HT1080 (cell line): ENCODE measurements at regions not wholly inside any gene's neighbourhood (a gene's known extent, or its start where the extent isn't known, plus 50 kb on each side); places are given as distances from the start of the nearest gene placed in this dataset.
"Not testable (repeated sequence)": the region's sequence is repeated elsewhere in the genome, so short reads cannot be mapped to it uniquely, and the experiment has no call there.

Experiments
- DNase-seq: peaks from one replicate; pipeline ENCODE4 v3.0.0-alpha.2; 2015; ENCODE audit warnings: low read depth

DNA sequence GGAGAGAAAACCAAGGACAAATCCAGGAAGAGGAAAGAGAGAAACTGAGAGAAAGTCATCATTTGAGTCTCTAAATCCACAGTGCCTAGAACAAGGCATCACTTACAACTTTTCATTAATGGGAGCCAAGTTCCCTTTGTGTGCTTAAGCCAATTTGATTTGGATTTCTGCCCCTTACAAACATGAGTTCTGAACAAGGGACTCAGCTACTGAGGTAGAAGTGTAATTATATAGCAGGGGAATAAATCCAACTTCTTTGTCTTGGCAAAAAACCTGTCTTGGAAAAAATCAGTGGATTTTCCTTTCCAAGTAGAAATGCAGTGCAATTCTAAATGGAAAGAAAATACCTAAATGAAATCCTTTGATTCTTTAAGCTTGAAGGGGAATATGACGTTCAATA is 307.2 kb upstream of the CNTN3 start:
- no peak for DNase-seq

DNA sequence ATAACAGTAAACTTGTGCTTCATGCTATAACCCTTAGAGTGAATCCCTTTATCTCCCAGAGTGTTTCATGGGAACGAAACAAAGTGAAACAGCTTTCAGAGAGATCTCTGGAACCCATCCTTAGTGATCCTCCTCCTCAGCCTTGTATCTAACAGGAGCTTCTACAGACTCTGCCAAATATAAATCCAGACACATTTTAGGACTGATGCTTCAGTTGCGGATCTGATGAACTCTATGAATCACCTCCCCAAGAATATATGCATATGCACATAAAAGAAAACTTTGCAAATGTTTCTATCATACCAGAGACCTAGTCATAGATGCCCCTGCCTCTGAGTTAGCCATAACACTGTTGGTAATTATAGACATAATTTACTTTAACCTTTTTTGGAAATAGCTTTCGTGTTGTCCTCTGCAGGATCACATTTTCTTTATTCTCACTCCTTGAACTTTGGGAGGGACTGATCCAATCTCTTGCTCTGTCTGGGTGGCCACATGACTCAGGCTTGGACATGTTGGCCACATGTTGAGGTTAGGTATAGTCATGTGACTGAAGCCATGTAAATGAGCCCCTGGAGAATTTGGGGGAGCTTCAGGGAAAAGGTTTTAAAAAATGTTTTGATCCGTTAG is 306.4 kb upstream of the CNTN3 start:
- no peak for DNase-seq

DNA sequence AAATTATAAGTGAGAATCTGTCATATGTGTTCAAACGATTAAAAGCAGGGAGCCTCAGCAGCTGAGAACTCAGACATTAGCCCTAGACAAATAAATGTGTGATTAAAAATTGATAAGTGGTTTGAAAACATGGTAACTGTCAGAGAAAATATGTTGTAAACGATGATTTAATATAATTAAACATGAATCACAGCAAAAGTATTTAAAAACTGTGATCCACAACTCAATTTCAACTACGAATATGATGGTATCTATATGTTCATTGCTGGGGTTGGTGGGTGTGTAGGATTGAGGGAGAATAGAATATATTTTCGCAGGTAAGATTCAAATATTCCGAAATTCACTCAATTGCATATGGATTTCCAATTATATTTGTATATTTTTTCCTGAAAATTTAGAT is 302.2 kb upstream of the CNTN3 start:
- no peak for DNase-seq

DNA sequence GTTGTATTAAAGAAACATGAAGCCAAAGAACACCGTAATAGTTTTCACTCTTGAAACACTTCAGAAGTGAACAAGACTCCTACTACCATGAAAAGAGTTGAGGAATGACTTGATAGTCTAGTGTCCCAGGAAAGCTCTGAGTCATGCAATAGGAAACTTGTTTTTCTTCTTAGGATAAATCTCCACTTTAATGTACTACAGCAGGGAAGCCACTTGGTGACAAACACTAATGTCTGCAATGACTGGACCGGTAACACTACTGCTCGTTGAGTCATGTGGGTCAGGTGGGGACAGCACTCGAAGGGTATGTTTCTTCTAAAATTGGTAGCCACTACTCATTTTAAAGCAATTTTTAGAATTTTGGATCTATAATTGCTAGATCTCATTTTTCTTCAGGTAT is 291.7 kb upstream of the CNTN3 start:
- peak; percentile 13 for DNase-seq

DNA sequence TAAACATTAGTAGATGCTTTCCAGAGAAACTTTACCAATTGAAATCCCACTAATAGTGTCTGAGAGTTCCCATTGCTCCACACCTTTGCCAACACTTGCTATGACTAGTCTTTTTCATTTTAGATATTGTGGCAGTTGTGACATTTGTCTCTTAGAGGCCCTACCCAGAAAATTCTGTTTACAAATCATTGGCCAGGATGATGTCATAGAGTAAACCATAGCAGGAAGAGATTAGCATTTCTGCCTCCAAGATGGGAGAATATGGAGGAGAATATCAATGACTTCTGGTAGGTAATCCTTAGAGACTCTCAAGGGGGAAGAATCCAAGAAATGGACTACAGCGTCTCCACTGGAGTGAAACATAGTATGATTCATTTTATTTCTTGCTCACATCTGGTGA is 291.0 kb upstream of the CNTN3 start:
- DNase-seq = no peak

DNA sequence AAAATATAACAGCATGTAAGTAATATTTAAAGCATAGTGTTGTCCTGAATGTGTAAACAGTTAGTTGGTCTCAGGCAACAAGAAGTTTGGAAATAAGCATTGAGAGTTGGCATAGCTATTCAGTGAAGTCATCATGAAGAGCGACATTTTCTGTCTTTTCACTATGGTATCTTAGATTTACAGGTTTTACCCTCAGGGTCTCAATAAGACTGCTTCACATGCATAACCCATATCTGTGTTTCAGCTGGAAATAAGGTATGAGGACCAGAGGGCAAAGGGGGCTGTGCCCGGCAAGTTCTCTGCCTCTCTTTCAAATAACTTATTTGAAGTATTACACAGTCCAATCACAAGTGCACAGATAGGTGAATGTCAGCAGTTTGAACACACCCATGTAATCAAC is 290.2 kb upstream of the CNTN3 start:
- DNase-seq = no peak

DNA sequence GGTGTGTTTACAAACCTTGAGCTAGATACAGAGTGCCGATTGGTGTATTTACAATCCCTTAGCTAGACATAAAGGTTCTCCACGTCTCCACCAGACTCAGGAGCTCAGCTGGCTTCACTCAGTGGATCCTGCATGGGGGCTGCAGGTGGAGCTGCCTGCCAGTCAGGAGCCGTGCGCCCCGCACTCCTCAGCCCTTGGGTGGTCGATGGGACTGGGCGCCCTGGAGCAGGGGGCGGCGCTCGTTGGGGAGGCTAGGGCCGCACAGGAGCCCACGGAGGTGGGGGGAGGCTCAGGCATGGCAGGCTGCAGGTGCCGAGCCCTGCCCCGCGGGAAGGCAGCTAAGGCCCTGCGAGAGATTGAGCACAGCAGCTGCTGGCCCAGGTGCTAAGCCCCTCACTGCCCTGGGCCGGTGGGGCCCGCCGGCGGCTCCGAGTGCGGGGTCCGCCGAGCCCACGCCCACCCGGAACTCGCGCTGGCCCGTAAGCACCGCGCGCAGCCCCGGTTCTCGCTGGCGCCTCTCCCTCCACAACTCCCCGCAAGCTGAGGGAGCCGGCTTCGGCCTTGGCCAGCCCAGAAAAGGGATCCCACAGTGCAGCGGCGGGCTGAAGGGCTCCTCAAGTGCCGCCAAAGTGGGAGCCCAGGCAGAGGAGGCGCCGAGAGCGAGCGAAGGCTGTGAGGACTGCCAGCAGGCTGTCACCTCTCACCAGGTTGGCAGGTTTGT is 285.5 kb upstream of the CNTN3 start:
- not testable (repeated sequence) for DNase-seq

DNA sequence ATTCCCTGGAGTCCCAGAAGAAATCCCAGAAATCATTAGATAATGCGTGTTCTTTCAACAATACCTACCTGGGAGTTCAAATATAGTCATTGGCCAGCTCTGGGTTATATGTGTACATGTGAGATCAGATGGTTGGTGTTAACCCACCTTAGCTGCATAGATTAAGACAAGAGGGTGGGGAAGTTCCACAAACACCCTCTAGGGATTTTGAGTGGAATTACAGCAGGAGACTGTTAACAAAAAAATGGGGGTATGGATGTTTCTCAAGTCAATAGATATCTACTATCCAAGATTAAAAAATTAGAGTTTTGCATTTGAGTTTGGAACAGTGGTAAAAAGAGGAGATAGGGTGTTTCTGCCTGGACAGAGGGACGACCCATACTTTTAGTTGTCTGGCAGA is 282.5 kb upstream of the CNTN3 start:
- DNase-seq = peak; percentile 21

DNA sequence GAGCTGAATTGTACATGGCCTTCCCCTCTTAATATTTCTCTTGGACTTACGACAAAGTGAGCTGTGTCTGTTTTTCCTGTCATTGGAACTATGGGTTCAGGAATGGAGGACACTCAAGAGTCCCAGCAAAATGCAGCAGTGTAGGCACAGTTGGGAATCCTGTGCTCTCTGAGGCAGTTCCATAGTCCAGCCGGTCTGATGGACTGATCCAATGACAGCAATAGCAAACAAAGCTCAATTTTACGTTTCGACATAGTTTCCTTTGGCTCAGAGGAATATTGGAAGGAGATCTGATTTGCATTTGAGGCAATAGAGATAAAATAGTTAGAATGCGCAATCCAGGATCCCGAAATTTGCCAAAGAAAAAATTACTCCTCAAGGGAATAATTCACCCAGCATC is 276.9 kb upstream of the CNTN3 start:
- DNase-seq = no peak

DNA sequence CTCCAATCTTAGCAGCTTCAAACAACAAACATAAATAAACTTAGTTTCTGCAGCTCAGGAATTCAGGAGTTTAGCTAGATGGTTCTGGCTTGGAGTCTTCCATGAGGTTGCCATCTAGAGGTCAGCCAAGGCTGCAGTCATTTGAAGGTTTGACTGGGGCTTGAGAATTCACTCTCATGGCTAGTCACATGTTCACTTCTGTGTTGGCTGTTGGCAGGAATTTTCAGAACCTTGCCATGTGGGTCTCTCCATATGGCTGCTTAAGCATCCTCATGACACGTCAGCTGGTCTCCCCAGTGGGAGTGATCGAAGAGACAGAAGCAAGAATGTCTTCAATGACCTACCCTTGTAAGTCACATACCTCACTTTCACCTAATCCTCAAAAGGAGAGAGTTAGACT is 269.2 kb upstream of the CNTN3 start:
- peak; percentile 32 for DNase-seq

DNA sequence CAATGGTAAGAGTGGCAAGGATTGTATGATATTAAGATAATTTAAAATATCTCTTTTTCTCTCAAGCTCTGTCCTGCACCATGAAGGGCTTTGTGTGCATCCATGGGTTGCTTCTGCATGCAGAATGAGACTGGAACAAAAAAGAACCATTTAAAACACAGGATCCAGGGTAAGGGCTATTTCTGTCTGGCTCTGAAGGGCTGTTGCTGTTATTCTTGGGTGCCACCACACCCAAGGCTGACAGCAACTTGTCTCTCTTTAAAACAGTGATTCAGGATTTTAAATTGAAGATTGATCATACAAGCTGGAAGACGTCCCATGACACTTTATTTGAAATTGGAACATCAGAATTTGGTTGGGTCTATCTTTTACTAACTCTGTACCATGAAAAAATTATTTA is 268.8 kb upstream of the CNTN3 start:
- DNase-seq = no peak

DNA sequence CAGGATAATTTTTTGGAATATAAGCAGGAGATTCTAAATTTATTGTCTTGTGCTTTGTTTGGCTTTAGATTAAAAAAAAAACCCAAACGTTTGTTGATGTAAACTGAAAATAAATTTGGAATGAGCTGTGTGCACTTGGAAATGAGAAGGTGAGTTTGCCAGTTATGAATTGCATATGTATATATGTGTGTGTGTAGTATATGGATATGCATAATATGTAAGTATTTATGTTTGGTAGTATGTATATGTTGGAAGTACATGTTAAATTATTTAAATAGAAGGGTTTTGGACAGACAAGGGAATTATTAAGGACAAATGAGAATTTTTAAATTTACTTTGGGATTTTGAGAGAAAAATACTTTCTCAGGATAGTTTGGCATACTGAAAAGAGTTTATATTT is 265.8 kb upstream of the CNTN3 start:
- no peak for DNase-seq

DNA sequence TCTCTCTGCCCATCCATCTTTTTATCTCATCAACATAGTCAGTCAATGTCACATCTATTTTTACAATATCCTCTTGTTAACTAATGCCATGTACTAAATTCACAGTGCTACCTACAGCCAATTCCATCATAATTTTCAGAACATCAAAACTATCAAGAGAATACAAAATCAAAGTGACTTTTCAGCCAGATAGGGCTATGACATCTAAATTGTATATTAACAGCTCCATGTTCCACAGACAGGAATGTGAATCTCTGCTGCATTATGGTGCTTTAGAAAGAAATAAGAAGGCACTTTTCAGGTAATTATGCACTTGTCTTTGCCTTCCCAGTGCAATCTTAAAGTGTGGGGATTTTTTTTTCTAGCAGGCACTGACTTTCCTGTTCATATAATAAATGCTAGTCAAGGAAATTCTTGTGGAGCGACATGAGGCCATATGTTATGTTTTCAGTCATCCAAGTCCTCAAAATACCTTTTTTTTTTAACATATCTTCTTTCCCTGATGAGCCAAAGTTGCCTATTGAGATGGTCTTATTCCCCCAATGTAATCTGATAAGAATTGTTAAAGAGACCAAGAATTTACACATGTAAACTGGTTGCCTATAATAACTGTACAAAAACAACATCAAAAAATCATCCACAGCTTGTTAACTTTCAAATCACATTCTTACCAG is 252.0 kb upstream of the CNTN3 start:
- no peak for DNase-seq

DNA sequence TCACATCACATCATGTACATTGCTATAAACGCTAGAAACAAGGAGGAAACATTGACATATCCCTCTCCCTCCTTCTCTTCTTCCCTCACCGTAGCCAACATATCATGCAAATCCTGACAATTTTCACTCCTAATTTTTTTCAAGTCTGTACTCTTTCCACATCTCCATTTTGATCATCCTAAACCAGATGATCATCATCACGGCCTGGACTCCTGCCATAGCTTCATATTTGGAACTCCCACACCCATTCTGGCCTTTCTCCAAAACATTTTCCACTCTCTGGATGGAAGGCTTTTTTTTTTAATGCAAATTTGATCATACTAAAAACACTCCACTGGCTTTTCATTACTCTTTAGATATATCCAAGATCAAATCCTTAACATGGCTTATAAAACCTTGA is 248.0 kb upstream of the CNTN3 start:
- no peak for DNase-seq

DNA sequence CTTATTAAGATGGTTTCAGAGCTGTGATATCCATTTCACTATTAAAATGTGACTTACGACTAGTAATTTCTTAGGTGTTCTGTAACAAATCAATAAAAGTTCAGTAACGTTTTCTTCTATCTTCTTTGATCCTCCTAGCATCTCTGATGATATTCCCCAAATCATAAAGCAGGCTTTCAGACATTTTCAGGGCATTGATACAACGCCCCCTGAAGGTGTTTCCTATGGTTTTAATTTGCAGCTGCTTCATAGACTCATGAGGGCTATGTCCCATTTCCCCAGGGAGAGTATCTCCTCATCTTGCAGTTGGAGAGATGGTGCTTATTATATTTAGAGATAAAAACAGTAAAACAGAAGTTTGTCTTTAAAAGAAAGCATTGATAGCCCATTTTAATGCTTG is 246.8 kb upstream of the CNTN3 start:
- DNase-seq = no peak

DNA sequence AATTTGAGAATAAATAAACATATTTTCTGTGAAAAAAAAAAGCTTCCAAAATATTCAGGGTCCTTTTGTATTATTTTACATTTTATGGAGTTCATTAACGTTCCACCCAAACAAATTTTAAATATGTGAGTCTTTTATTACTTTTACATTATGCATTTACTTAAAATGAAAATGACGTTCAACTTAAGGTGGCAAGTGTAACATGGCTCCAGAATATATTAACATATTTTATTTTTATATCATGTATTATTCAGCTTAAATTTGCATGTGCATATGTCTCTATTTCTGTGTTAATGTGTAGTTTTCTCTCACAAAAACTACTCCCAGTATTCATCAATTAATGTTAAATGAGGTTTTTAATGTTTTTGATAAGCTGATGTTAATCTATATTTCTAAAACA is 243.6 kb upstream of the CNTN3 start:
- no peak for DNase-seq

DNA sequence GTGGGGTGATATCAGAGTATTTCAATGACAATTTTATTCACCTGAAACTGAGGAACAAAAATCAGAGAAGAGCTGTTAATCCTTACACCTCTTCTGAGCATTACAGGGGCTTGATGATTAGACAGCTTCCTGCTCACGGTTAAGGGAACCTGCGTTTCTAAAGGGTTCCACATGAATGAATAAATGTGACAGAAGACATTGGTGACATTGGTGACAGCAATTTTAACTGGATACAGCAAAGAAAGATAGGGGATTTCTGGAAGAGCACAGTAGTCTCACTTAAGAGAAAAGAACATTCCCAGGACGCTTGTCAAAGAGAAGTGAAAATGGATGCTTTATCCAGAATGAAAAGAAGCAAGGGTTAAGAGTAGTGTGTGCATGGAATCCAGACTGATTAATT is 235.9 kb upstream of the CNTN3 start:
- DNase-seq = no peak

DNA sequence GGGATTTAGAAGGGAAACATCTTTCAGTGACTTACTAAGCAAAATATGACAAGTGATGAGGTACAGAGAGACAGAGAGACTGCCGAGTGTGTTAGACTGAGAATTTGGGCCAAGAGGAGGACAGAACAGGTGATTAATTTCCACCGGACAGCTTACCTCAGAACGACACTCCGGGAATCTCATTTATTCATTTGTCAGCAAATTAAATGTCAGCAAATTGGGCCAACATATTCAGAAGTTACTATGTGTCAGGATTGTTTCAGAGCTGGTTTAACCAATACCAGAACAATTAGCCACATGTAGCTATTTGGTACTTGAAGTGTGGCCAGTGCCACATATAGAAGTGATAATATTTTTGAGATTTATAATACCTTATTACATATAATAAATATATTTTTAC is 232.6 kb upstream of the CNTN3 start:
- DNase-seq = no peak

DNA sequence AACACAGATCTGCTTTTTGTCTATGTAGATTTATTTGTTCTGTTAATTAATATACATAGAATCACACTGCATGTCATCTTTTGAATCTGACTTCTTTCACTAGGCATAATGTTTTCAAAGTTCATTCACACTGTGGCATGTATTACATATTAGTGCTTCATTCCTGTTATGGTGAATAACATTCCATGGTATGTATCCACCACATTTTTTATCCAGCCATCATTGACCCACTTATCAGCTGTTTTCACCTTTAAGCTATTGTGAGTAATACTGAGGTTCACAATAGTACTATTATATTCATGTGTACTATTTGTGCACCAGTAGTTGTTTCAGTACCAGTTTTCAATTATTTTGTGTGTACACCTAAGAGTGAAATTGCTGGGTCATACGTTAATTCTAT is 230.6 kb upstream of the CNTN3 start:
- peak; percentile 17 for DNase-seq

DNA sequence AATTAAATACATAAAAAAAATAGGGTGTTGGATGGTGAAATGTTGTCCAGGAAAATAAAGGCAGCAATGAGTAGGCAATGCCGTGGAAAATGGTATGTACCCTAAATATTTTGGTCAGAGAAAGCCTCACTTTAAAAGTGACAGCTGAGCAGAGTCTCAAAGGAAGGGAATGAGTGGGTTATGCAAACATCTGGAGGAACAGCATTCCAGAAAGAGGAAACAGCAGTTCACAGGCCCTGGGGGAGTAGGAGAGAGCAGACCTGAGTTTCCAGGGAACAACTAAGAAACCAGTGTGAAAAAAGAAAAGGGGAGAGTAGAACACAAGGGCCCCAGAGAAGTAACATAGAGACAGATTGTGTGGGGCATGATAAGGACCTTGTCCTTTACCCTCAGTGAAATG is 230.0 kb upstream of the CNTN3 start:
- no peak for DNase-seq

DNA sequence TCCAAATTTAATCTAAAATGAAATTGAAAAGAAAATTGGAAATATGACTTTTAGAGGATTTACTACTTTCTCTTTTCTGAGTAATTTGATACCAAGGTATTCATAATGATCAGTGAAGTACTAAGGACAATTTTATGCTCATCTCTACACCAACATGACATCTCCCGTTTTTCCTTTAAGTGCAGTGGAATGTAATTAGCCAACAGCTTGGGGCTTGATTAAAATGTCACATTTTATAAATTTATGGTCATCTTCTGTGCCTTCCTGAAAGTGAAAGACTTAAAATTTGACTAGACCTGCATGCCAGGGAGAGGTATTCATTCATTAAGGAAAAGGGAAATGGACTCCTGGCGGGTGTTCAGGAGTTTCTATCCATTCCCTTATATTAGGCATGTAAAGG is 228.2 kb upstream of the CNTN3 start:
- DNase-seq = no peak

DNA sequence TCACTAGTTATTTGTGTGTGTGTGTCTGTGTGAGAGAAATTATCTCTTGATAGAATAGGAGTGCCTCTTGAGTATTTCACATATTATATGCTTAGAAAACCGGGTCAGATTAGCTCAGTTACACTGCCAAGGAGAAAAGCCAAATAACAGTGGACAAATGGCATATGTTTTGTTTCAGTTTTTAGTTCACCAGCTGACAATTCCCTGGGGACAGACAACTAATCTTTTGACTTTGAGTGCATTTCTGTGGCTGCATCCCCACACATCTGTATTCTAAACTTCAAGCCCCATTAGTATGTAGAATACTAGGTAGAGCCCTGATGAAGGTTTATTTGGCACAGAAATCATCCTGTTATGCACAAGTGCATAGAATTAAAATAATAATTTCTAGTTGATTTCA is 227.7 kb upstream of the CNTN3 start:
- no peak for DNase-seq

DNA sequence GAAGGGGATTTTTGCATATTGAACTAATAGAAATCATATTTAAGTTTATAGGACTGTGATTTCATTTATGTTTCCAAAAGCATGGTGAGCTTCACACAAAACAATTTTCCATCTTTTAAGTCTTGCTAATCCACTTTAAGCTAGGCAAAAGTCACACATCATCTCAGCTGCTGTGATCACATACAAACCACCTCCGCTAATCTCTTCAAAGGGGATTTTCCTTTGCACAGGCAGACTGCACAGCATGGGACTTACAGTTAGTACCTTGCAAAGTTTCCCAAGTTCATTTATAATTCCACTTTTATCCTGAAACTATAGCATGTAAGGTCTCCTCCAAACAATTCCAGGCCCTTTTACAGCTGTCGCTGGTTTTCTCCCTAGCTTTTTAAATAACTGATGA is 225.1 kb upstream of the CNTN3 start:
- no peak for DNase-seq
